ENCODE measurements at regions not wholly inside any gene's neighbourhood (a gene's known extent, or its start where the extent isn't known, plus 50 kb on each side); places are given as distances from the start of the nearest gene placed in this dataset.

DNA sequence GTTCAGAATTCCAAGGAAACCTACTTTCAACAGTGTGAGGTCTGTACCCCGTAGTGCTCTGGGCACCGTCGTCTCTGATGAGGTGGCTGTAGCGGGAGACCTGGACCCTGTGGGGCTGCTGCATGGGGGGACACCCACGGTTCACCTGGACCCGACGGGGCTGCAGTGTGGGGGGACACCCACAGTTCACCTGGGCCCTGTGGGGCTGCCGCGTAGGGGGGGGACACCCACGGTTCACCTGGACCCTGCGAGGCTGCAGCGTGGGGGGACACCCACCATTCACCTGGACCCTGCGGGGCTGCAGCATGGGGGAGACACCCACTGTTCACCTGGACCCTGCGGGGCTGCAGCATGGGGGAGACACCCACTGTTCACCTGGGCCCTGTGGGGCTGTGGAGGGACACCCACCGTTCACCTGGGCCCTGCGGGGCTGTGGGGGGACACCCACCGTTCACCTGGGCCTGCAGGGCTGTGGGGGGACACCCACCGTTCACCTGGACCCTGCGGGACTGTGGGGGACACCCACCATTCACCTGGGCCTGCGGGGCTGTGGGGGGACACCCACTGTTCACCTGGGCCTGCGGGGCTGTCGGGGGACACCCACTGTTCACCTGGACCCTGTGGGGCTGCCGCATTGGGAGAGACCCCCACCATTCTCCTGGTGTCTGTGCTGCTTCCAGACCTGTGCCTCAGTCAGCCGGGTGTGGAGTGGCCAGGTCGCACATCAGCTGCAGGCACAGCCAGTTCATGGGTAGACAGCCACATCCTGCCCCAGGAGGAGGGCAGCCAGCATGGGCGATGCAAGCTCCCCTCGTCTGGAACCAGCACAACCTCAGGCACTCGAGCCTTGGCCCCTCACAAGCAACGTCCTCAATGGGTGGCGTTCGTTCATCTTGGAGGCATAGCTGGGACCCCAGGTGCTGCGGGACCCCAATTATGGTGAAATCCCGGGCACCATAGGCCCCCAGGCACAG is 114.5 kb downstream of the TMEM18 start:
- TF ChIP-seq POLR2A (IDR thresholded peaks at IDR 0.05; ENCODE audit: low read depth, low read length), result no peak
- no peak for TF ChIP-seq TAF1 (IDR thresholded peaks at IDR 0.05; ENCODE audit: low read depth, low read length)
- no peak for TF ChIP-seq POLR2AphosphoS5 (IDR thresholded peaks at IDR 0.05; ENCODE audit: low read depth, low read length)
- TF ChIP-seq PAX5 (IDR thresholded peaks at IDR 0.05; ENCODE audit: insufficient read depth, low read length, severe bottlenecking), result no peak
- TF ChIP-seq SPI1 (IDR thresholded peaks at IDR 0.05; ENCODE audit: low read depth, low read length), result no peak
- no peak for TF ChIP-seq POU2F2 (IDR thresholded peaks at IDR 0.05; ENCODE audit: low read depth, low read length)

All from GM12891 (cell line).